ENCODE measurements at regions not wholly inside any gene's neighbourhood (a gene's known extent, or its start where the extent isn't known, plus 50 kb on each side); places are given as distances from the start of the nearest gene placed in this dataset.
A peak's percentile ranks its signal among the peaks of the same experiment; 100 is the strongest.

GRCh38 chr1:82507011-82507410, 706.3 kb downstream of the ADGRL2 start:
- no peak for TF ChIP-seq CTCF (IDR thresholded peaks at IDR 0.05; ENCODE audit: control insufficient read depth, insufficient read depth, low read depth, low read length, missing control alignments)
- no peak for DNase-seq (ENCODE audit: low read depth)
- H3K4me3 ChIP-seq (ENCODE audit: control insufficient read depth, low read depth, low read length), result no peak overlapping the region

DNA sequence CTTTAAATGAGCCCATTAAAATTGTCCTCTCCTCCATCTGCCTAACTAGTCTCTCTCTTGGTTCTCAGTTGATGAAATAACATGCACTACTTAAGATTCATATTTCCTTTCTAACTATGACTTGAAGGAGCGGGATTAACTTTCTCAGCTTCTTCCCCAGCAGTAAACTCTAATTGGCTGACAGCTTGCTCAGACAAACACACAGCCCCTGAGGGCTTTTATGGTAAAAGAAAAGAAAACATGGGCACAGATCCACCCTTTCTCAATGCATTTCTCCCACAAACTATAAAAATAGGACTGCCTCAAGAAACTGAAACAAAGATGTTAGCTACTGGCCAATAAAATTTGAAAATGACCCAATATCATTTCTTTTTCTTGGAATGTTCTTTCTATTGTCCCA, 703.1 kb downstream of the ADGRL2 start:
- DNase-seq (ENCODE audit: low read depth), result peak; percentile 16
- no peak overlapping the region for H3K4me3 ChIP-seq (ENCODE audit: control insufficient read depth, low read depth, low read length)
- no peak for TF ChIP-seq CTCF (IDR thresholded peaks at IDR 0.05; ENCODE audit: control insufficient read depth, insufficient read depth, low read depth, low read length, missing control alignments)

DNA sequence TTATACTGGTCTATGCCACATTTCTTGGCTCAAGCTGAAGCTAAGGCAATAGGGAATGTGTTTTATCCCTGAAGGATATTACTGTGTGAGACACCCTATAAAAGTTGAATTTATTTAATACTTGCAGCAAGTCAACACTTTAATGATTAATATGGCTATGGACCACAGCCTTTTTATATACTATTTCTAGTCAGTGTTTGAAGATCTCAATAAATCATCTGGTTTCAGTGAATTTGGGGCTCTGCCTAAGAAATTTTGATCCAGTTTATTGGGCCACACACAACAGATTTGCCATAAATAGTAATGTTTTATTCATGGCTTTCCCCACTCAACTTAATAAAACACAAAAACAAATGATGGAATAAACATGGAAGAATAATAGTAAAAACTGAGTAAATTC, 698.3 kb downstream of the ADGRL2 start:
- no peak for DNase-seq (ENCODE audit: low read depth)
- TF ChIP-seq CTCF (IDR thresholded peaks at IDR 0.05; ENCODE audit: control insufficient read depth, insufficient read depth, low read depth, low read length, missing control alignments), result no peak
- no peak overlapping the region for H3K4me3 ChIP-seq (ENCODE audit: control insufficient read depth, low read depth, low read length)

DNA sequence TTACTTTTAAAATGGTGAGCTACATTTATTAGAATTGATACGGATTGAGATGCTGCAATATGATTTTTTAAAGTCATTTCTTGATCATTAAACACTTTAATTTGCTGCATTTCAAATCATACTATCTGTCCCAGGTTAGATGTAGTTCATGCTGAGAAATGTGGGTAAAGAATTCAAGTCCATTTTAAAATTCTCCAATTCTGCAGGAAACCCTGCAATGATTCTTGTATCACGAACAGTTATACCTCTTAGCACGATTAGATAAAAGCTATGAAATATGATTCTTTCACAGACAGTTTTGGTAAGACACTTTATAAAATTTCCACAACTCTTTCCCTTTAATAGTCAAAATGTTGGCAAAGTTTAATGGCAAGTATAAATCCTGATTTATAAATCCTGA, 693.4 kb downstream of the ADGRL2 start:
- H3K4me3 ChIP-seq (ENCODE audit: control insufficient read depth, low read depth, low read length), result no peak overlapping the region
- no peak for TF ChIP-seq CTCF (IDR thresholded peaks at IDR 0.05; ENCODE audit: control insufficient read depth, insufficient read depth, low read depth, low read length, missing control alignments)
- DNase-seq (ENCODE audit: low read depth), result no peak

DNA sequence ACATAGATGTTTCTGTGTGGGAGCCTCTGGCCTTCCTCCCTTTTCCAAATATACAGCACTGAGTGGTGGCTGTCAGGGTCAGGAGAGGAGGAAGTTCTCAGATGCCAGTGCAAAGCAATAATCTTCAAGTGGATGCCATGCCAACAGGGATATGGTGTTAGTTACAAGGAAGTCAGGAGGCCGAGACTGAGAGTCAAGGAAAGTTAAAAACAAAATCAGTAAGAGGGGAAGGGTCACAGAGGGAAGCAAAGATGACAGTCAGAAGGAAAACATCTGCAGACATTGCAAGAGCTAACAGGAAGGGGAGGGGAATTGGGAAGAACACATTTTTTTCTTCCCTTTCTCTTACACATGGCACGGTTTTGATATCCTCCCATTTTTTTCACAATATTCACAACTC, 691.4 kb downstream of the ADGRL2 start:
- DNase-seq (ENCODE audit: low read depth), result no peak
- H3K4me3 ChIP-seq (ENCODE audit: control insufficient read depth, low read depth, low read length), result no peak overlapping the region
- TF ChIP-seq CTCF (IDR thresholded peaks at IDR 0.05; ENCODE audit: control insufficient read depth, insufficient read depth, low read depth, low read length, missing control alignments), result no peak

GRCh38 chr1:82491301-82492048, 690.7 kb downstream of the ADGRL2 start:
- no peak overlapping the region for H3K4me3 ChIP-seq (ENCODE audit: control insufficient read depth, low read depth, low read length)
- no peak for TF ChIP-seq CTCF (IDR thresholded peaks at IDR 0.05; ENCODE audit: control insufficient read depth, insufficient read depth, low read depth, low read length, missing control alignments)
- DNase-seq (ENCODE audit: low read depth), result peak; percentile 28
